ENCODE measurements at regions not wholly inside any gene's neighbourhood (a gene's known extent, or its start where the extent isn't known, plus 50 kb on each side); places are given as distances from the start of the nearest gene placed in this dataset.

DNA sequence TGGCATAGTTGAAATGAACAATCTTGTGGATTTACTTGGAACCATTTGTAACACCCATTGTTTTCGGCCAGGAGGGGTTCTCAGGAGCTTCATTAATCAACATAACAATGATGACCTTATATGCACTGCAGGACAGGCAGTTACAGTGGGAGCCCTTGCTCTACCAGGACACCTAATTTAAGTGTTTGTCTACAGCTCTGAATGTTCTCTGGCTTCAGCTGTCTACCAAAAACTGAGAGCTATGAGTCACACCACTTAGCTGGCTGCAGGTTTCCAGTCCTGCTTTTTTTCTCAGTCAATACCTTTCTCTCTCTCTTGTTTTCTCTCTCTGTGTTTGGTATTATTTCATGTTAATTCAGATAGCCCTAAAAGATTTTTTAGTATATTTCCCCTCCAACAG is 105.4 kb upstream of the MBNL2 start:
- Histone ChIP-seq H4K20me1 (ENCODE audit: control insufficient read depth, insufficient read depth, insufficient read length) (no peaks in the 10 kb centered on the region), H3K27ac (ENCODE audit: insufficient read length, low read depth, low read length) (no peak overlapping the region), H3K4me1 (ENCODE audit: insufficient read depth, low read length) (no peaks in the 10 kb centered on the region), H2AFZ (ENCODE audit: low read length) (no peak overlapping the region), H3K18ac (ENCODE audit: insufficient read length, low read depth, low read length) (no peak overlapping the region), H2BK120ac (ENCODE audit: low read depth, low read length, poor library complexity, severe bottlenecking) (no peak overlapping the region), H3K23ac (ENCODE audit: insufficient read length, low read depth, low read length) (no peak overlapping the region), H3K14ac (ENCODE audit: insufficient read depth, low read length) (no peak overlapping the region), H4K5ac (ENCODE audit: insufficient read length, low read depth, low read length) (no peak overlapping the region), H3K4me2 (ENCODE audit: insufficient read depth, insufficient read length, low read length) (no peak overlapping the region), H4K8ac (replicated peaks; ENCODE audit: insufficient read length, low read depth, low read length) (no peak overlapping the region), H3K4ac (ENCODE audit: low read depth, low read length) (no peak overlapping the region), H2BK12ac (ENCODE audit: insufficient read length, low read depth, low read length) (no peak overlapping the region), H3K79me1 (ENCODE audit: insufficient read depth, low read depth, low read length, poor library complexity, severe bottlenecking) (no peaks in the 10 kb centered on the region), H2BK15ac (ENCODE audit: low read depth, low read length) (no peak overlapping the region), H3K9me3 (ENCODE audit: control insufficient read depth, low read depth, low read length) (no peaks in the 10 kb centered on the region), H3K27me3 (ENCODE audit: insufficient read depth, low read length) (no peaks in the 10 kb centered on the region), H3K9ac (ENCODE audit: extremely low read depth, insufficient read length, low read length) (no peak overlapping the region), H2AK5ac (ENCODE audit: insufficient read length, low read length) (no peak overlapping the region), H2BK20ac (ENCODE audit: low read depth, low read length, poor library complexity, severe bottlenecking) (no peak overlapping the region), H2BK5ac (ENCODE audit: insufficient read length, low read length) (no peak overlapping the region), H3T11ph (ENCODE audit: low read length) (no peak overlapping the region), H4K91ac (ENCODE audit: insufficient read length, low read depth, low read length) (no peak overlapping the region), H3K56ac (ENCODE audit: insufficient read length, low read depth, low read length) (no peak overlapping the region), H3K79me2 (ENCODE audit: insufficient read depth, low read length) (no peaks in the 10 kb centered on the region), H3K23me2 (ENCODE audit: insufficient read length, low read depth, low read length, poor library complexity, severe bottlenecking) (no peaks in the 10 kb centered on the region)
- Mint-ChIP-seq H3K36me3 (ENCODE audit: insufficient read depth in 1 of 3, low read depth in 3 of 3) (no peaks in the 10 kb centered on the region), H3K9me3 (no peaks in the 10 kb centered on the region), H3K4me1 (peaks cover 10 to 31% of the 10 kb centered on the region in 2 experiments), H3K27me3 (ENCODE audit: low read depth) (peaks cover 57% of the 10 kb centered on the region), H3K4me3 (no peak overlapping the region), H3K27ac (no peak overlapping the region)
- no peak for DNase-seq
- TF ChIP-seq, protein P1, sequence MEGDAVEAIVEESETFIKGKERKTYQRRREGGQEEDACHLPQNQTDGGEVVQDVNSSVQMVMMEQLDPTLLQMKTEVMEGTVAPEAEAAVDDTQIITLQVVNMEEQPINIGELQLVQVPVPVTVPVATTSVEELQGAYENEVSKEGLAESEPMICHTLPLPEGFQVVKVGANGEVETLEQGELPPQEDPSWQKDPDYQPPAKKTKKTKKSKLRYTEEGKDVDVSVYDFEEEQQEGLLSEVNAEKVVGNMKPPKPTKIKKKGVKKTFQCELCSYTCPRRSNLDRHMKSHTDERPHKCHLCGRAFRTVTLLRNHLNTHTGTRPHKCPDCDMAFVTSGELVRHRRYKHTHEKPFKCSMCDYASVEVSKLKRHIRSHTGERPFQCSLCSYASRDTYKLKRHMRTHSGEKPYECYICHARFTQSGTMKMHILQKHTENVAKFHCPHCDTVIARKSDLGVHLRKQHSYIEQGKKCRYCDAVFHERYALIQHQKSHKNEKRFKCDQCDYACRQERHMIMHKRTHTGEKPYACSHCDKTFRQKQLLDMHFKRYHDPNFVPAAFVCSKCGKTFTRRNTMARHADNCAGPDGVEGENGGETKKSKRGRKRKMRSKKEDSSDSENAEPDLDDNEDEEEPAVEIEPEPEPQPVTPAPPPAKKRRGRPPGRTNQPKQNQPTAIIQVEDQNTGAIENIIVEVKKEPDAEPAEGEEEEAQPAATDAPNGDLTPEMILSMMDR (conservative IDR thresholded peaks at IDR 0.05): no peak
- no CpG with 5 or more reads among the region's 1 CpG for WGBS (ENCODE audit: extremely low coverage, insufficient read length, low lambda C conversion rate)

Data from H9 (cell line).